Ascending aorta (tissue), 2 donors: ENCODE measurements at regions not wholly inside any gene's neighbourhood (a gene's known extent, or its start where the extent isn't known, plus 50 kb on each side); places are given as distances from the start of the nearest gene placed in this dataset.

Source experiments
- DNase-seq, 2 donors: peaks; one replicate each; pipeline ENCODE4 v3.0.0-alpha.2; 2019; ENCODE audit warnings: low spot score in 2 of 2
- H3K27ac ChIP-seq, 2 donors: fragments of 200-600 bp; sonication (generic); one replicate each; pipeline ENCODE4 v1.5.1; 2016 to 2017; ENCODE audit warnings: mild to moderate bottlenecking in 1 of 2
- H3K27me3 ChIP-seq: fragments of 200-600 bp; sonication (generic); one replicate; pipeline ENCODE4 v1.5.1; 2017
- H3K36me3 ChIP-seq, 2 donors: fragments of 200-600 bp; sonication (generic); one replicate each; pipeline ENCODE4 v1.5.1; 2016
- H3K4me1 ChIP-seq, 2 donors: fragments of 200-600 bp; sonication (generic); one replicate each; pipeline ENCODE4 v1.5.1; 2016 to 2017; ENCODE audit warnings: mild to moderate bottlenecking in 1 of 2
- H3K4me3 ChIP-seq, 2 donors: fragments of 200-600 bp; sonication (generic); one replicate each; pipeline ENCODE4 v1.5.1; 2016 to 2017; ENCODE audit warnings: mild to moderate bottlenecking in 1 of 2
- H3K9me3 ChIP-seq, 2 donors: fragments of 200-600 bp; sonication (generic); one replicate each; pipeline ENCODE4 v1.5.1; 2016
- CTCF ChIP-seq, 3 experiments: fragments of 200-600 bp in 2 of 3; fragments of 450-650 bp in 1 of 3; sonication (generic) in 2 of 3; IDR thresholded peaks; one replicate each; pipeline ENCODE4 v1.5.1; 2016 to 2019; ENCODE audit warnings: antibody characterized with exemption in 3 of 3, mild to moderate bottlenecking in 1 of 3, moderate library complexity in 1 of 3
- intact Hi-C: fragments of 100-400 bp; cut with DNase I; formaldehyde crosslinking; loops from one replicate; pipeline ENCODE4 v1.15.1; 2023

GRCh38 chr2:122209377-122209776 is 453.9 kb downstream of the TSN start:
- DNase-seq = no peak
- Histone ChIP-seq H3K27ac (no peak overlapping the region), H3K4me3 (no peak overlapping the region), H3K36me3 (no peaks in the 10 kb centered on the region), H3K27me3 (no peaks in the 10 kb centered on the region), H3K9me3 (no peaks in the 10 kb centered on the region), H3K4me1 (no peaks in the 10 kb centered on the region)
- intact Hi-C loops = no loop called here
- TF ChIP-seq CTCF (IDR thresholded peaks at IDR 0.05) = no peak

GRCh38 chr2:122210065-122210464 is 454.6 kb downstream of the TSN start:
- no peak for DNase-seq
- Histone ChIP-seq H3K27me3 (no peaks in the 10 kb centered on the region), H3K36me3 (no peaks in the 10 kb centered on the region), H3K27ac (no peak overlapping the region), H3K4me1 (no peaks in the 10 kb centered on the region), H3K9me3 (no peaks in the 10 kb centered on the region), H3K4me3 (no peak overlapping the region)
- intact Hi-C loops = no loop called here
- no peak for TF ChIP-seq CTCF (IDR thresholded peaks at IDR 0.05)

GRCh38 chr2:122210898-122211856 is 455.7 kb downstream of the TSN start:
- Histone ChIP-seq H3K4me1 (no peaks in the 10 kb centered on the region), H3K27me3 (no peaks in the 10 kb centered on the region), H3K4me3 (no peak overlapping the region), H3K9me3 (no peaks in the 10 kb centered on the region), H3K27ac (no peak overlapping the region), H3K36me3 (no peaks in the 10 kb centered on the region)
- intact Hi-C loops = no loop called here
- no peak for TF ChIP-seq CTCF (IDR thresholded peaks at IDR 0.05)
- DNase-seq = no peak

- Histone ChIP-seq H3K4me1 (no peaks in the 10 kb centered on the region), H3K27me3 (no peaks in the 10 kb centered on the region), H3K36me3 (no peaks in the 10 kb centered on the region), H3K27ac (no peak overlapping the region), H3K9me3 (no peaks in the 10 kb centered on the region), H3K4me3 (no peak overlapping the region)
- intact Hi-C loops = no loop called here
- no peak for TF ChIP-seq CTCF (IDR thresholded peaks at IDR 0.05)
- no peak for DNase-seq
These were observed 457.9 kb downstream of the TSN start for GRCh38 chr2:122213312-122213711.

GRCh38 chr2:122216071-122216470 is 460.6 kb downstream of the TSN start:
- Histone ChIP-seq H3K9me3 (no peaks in the 10 kb centered on the region), H3K4me1 (no peaks in the 10 kb centered on the region), H3K27ac (no peak overlapping the region), H3K36me3 (no peaks in the 10 kb centered on the region), H3K27me3 (no peaks in the 10 kb centered on the region), H3K4me3 (no peak overlapping the region)
- no peak for TF ChIP-seq CTCF (IDR thresholded peaks at IDR 0.05)
- no peak for DNase-seq
- intact Hi-C loops = no loop called here
